ENCODE measurements at regions not wholly inside any gene's neighbourhood (a gene's known extent, or its start where the extent isn't known, plus 50 kb on each side); places are given as distances from the start of the nearest gene placed in this dataset.

DNA sequence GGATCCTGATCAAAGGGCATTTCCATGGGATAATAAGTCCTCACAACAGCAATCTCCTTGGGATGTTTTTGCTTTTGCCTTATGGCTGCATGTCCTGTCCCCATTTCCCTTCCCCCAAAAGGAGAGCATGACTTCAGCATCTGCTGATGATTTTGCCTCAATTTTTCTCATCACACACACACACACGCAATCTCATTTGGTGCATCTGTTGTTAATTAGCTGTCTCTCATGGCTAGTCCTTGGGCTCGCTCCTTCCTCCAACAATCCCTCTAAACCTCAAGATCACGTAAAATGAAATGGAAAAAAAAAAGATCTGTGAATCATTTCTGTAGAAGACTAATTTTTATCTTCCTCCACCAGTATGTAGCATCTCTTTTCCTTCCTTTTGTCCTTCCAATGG is 153.6 kb downstream of the RBMX2 start:
- no peak for TF ChIP-seq ISL1 (CRISPR knock-in tag; IDR thresholded peaks at IDR 0.05)
- TF ChIP-seq ESRRG (CRISPR knock-in tag; IDR thresholded peaks at IDR 0.05) = no peak
- TF ChIP-seq, protein P1, sequence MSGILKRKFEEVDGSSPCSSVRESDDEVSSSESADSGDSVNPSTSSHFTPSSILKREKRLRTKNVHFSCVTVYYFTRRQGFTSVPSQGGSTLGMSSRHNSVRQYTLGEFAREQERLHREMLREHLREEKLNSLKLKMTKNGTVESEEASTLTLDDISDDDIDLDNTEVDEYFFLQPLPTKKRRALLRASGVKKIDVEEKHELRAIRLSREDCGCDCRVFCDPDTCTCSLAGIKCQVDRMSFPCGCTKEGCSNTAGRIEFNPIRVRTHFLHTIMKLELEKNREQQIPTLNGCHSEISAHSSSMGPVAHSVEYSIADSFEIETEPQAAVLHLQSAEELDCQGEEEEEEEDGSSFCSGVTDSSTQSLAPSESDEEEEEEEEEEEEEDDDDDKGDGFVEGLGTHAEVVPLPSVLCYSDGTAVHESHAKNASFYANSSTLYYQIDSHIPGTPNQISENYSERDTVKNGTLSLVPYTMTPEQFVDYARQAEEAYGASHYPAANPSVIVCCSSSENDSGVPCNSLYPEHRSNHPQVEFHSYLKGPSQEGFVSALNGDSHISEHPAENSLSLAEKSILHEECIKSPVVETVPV (CRISPR knock-in tag; IDR thresholded peaks at IDR 0.05) = no peak
- TF ChIP-seq, protein P2, sequence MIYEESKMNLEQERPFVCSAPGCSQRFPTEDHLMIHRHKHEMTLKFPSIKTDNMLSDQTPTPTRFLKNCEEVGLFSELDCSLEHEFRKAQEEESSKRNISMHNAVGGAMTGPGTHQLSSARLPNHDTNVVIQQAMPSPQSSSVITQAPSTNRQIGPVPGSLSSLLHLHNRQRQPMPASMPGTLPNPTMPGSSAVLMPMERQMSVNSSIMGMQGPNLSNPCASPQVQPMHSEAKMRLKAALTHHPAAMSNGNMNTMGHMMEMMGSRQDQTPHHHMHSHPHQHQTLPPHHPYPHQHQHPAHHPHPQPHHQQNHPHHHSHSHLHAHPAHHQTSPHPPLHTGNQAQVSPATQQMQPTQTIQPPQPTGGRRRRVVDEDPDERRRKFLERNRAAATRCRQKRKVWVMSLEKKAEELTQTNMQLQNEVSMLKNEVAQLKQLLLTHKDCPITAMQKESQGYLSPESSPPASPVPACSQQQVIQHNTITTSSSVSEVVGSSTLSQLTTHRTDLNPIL (CRISPR knock-in tag; IDR thresholded peaks at IDR 0.05; ENCODE audit: low read depth) = no peak
- TF ChIP-seq, protein P3, sequence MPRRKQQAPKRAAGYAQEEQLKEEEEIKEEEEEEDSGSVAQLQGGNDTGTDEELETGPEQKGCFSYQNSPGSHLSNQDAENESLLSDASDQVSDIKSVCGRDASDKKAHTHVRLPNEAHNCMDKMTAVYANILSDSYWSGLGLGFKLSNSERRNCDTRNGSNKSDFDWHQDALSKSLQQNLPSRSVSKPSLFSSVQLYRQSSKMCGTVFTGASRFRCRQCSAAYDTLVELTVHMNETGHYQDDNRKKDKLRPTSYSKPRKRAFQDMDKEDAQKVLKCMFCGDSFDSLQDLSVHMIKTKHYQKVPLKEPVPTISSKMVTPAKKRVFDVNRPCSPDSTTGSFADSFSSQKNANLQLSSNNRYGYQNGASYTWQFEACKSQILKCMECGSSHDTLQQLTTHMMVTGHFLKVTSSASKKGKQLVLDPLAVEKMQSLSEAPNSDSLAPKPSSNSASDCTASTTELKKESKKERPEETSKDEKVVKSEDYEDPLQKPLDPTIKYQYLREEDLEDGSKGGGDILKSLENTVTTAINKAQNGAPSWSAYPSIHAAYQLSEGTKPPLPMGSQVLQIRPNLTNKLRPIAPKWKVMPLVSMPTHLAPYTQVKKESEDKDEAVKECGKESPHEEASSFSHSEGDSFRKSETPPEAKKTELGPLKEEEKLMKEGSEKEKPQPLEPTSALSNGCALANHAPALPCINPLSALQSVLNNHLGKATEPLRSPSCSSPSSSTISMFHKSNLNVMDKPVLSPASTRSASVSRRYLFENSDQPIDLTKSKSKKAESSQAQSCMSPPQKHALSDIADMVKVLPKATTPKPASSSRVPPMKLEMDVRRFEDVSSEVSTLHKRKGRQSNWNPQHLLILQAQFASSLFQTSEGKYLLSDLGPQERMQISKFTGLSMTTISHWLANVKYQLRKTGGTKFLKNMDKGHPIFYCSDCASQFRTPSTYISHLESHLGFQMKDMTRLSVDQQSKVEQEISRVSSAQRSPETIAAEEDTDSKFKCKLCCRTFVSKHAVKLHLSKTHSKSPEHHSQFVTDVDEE (CRISPR knock-in tag; IDR thresholded peaks at IDR 0.05) = no peak
- TF ChIP-seq ZNF565 (CRISPR knock-in tag; conservative IDR thresholded peaks at IDR 0.05; ENCODE audit: low read depth) = no peak
- TF ChIP-seq SNAI2 (CRISPR knock-in tag; IDR thresholded peaks at IDR 0.05) = no peak
